HG02588 (cell line): ENCODE measurements at regions not wholly inside any gene's neighbourhood (a gene's known extent, or its start where the extent isn't known, plus 50 kb on each side); places are given as distances from the start of the nearest gene placed in this dataset.
"Not testable (repeated sequence)": the region's sequence is repeated elsewhere in the genome, so short reads cannot be mapped to it uniquely, and the experiment has no call there.

Experiments used
- ATAC-seq: cut with Tn5 transposase; IDR thresholded peaks from one replicate; pipeline ENCODE4 v1.9.1; 2021; ENCODE audit warnings: mild to moderate bottlenecking, moderate library complexity; ENCODE audit not compliant: unreplicated experiment

GRCh38 chr20:47980336-47981177 is 195.3 kb upstream of the SULF2 start:
- no peak for ATAC-seq

- ATAC-seq, result not testable (repeated sequence)
Measured at GRCh38 chr20:47979361-47980095, 194.2 kb upstream of the SULF2 start.

GRCh38 chr20:47978428-47979120 is 193.3 kb upstream of the SULF2 start:
- not testable (repeated sequence) for ATAC-seq

GRCh38 chr20:47977789-47978252 is 192.5 kb upstream of the SULF2 start:
- not testable (repeated sequence) for ATAC-seq

GRCh38 chr20:47977017-47977788 is 191.9 kb upstream of the SULF2 start:
- not testable (repeated sequence) for ATAC-seq

GRCh38 chr20:47974234-47974878 is 189.1 kb upstream of the SULF2 start:
- ATAC-seq, result no peak

- no peak for ATAC-seq
Measured at GRCh38 chr20:47973519-47974233, 188.4 kb upstream of the SULF2 start.

GRCh38 chr20:47972916-47973309 is 187.6 kb upstream of the SULF2 start:
- no peak for ATAC-seq

GRCh38 chr20:47972297-47972915 is 187.1 kb upstream of the SULF2 start:
- ATAC-seq, result not testable (repeated sequence)

- ATAC-seq, result no peak
Measured at GRCh38 chr20:47971058-47971791, 185.9 kb upstream of the SULF2 start.

GRCh38 chr20:47970282-47970903 is 185.1 kb upstream of the SULF2 start:
- no peak for ATAC-seq

- no peak for ATAC-seq
Measured at GRCh38 chr20:47969426-47969825, 184.1 kb upstream of the SULF2 start.

GRCh38 chr20:47968541-47969310 is 183.4 kb upstream of the SULF2 start:
- ATAC-seq, result no peak

- ATAC-seq, result no peak
Measured at GRCh38 chr20:47964149-47964548, 178.9 kb upstream of the SULF2 start.

GRCh38 chr20:47963022-47963421 is 177.7 kb upstream of the SULF2 start:
- no peak for ATAC-seq

GRCh38 chr20:47962286-47962963 is 177.1 kb upstream of the SULF2 start:
- ATAC-seq, result no peak
